Liver (tissue), 8 donors: ENCODE measurements at regions not wholly inside any gene's neighbourhood (a gene's known extent, or its start where the extent isn't known, plus 50 kb on each side); places are given as distances from the start of the nearest gene placed in this dataset.

Experiments used
- DNase-seq: peaks from one replicate; pipeline ENCODE4 v3.0.0-alpha.2; 2017; ENCODE audit warnings: low spot score
- H3K27ac ChIP-seq, 2 donors: one replicate each; pipeline ENCODE4 v1.7.0; 2013; ENCODE audit warnings: inconsistent platforms in 2 of 2, low read length in 2 of 2, control low read depth in 1 of 2, low read depth in 1 of 2, mild to moderate bottlenecking in 1 of 2
- H3K27me3 ChIP-seq, 4 donors: one replicate each; pipeline versions ENCODE4 v1.6.1 to v1.7.0; 2013; ENCODE audit warnings: low read length in 3 of 4, inconsistent platforms in 1 of 4, mild to moderate bottlenecking in 1 of 4, moderate library complexity in 1 of 4; ENCODE audit not compliant: control insufficient read depth in 4 of 4, insufficient read depth in 4 of 4
- H3K36me3 ChIP-seq, 4 donors: one replicate each; pipeline versions ENCODE4 v1.6.1 to v1.7.0; 2013; ENCODE audit warnings: low read length in 3 of 4, mild to moderate bottlenecking in 3 of 4, low read depth in 1 of 4, moderate library complexity in 1 of 4; ENCODE audit not compliant: control insufficient read depth in 4 of 4, insufficient read depth in 3 of 4
- H3K4me1 ChIP-seq, 4 donors: one replicate each; pipeline versions ENCODE4 v1.6.1 to v1.7.0; 2013; ENCODE audit warnings: low read length in 3 of 4, mild to moderate bottlenecking in 3 of 4, moderate library complexity in 1 of 4; ENCODE audit not compliant: control insufficient read depth in 4 of 4, insufficient read depth in 4 of 4
- H3K4me3 ChIP-seq, 3 donors: one replicate each; pipeline versions ENCODE4 v1.6.1 to v1.7.0; 2013; ENCODE audit warnings: low read length in 3 of 3, control low read depth in 1 of 3, low read depth in 1 of 3, mild to moderate bottlenecking in 1 of 3
- H3K9ac ChIP-seq, 2 donors: one replicate each; pipeline ENCODE4 v1.7.0; 2013; ENCODE audit warnings: low read length in 2 of 2, mild to moderate bottlenecking in 2 of 2, moderate library complexity in 2 of 2, control low read depth in 1 of 2, low read depth in 1 of 2
- H3K9me3 ChIP-seq, 4 donors: one replicate each; pipeline versions ENCODE4 v1.6.1 to v1.7.0; 2013; ENCODE audit warnings: low read length in 3 of 4; ENCODE audit not compliant: control insufficient read depth in 4 of 4
- ATF3 ChIP-seq: IDR thresholded peaks from 2 replicates; pipeline ENCODE4 v1.6.1; 2016; ENCODE audit warnings: antibody characterized with exemption
- CTCF ChIP-seq: fragments of 150-350 bp; IDR thresholded peaks from 2 replicates; pipeline ENCODE4 v1.5.1; 2017; ENCODE audit warnings: improper control_type of control experiment, low read depth, low read length; ENCODE audit not compliant: missing input control
- FOXA2 ChIP-seq: IDR thresholded peaks from 2 replicates; pipeline ENCODE4 v1.6.1; 2016; ENCODE audit warnings: antibody characterized with exemption
- GABPA ChIP-seq, 2 donors: IDR thresholded peaks in 1 of 2; conservative IDR thresholded peaks in 1 of 2; 2 replicates each; pipeline ENCODE4 v1.6.1; 2016; ENCODE audit warnings: antibody characterized with exemption in 2 of 2, mild to moderate bottlenecking in 1 of 2, moderate library complexity in 1 of 2
- HNF4A ChIP-seq, 2 donors: conservative IDR thresholded peaks; 2 replicates each; pipeline ENCODE4 v1.6.1; 2016; ENCODE audit warnings: antibody characterized with exemption in 2 of 2, mild to moderate bottlenecking in 2 of 2
- HNF4G ChIP-seq: IDR thresholded peaks from 2 replicates; pipeline ENCODE4 v1.6.1; 2016; ENCODE audit warnings: antibody characterized with exemption
- JUND ChIP-seq, 2 donors: IDR thresholded peaks; 2 replicates each; pipeline ENCODE4 v1.6.1; 2016; ENCODE audit warnings: antibody characterized with exemption in 2 of 2
- MAX ChIP-seq: IDR thresholded peaks from 2 replicates; pipeline ENCODE4 v1.6.1; 2016; ENCODE audit warnings: antibody characterized with exemption
- NR2F2 ChIP-seq: IDR thresholded peaks from 2 replicates; pipeline ENCODE4 v1.6.1; 2016; ENCODE audit warnings: antibody characterized with exemption
- RAD21 ChIP-seq, 2 donors: IDR thresholded peaks; 2 replicates each; pipeline ENCODE4 v1.6.1; 2016; ENCODE audit warnings: antibody characterized with exemption in 2 of 2, mild to moderate bottlenecking in 2 of 2
- REST ChIP-seq: IDR thresholded peaks from 2 replicates; pipeline ENCODE4 v1.6.1; 2016; ENCODE audit warnings: antibody characterized with exemption, mild to moderate bottlenecking
- SP1 ChIP-seq: IDR thresholded peaks from 2 replicates; pipeline ENCODE4 v1.6.1; 2018; ENCODE audit warnings: antibody characterized with exemption, mild to moderate bottlenecking
- TAF1 ChIP-seq: conservative IDR thresholded peaks from 2 replicates; pipeline ENCODE4 v1.6.1; 2016; ENCODE audit warnings: antibody characterized with exemption, mild to moderate bottlenecking
- YY1 ChIP-seq: IDR thresholded peaks from 2 replicates; pipeline ENCODE4 v1.6.1; 2016; ENCODE audit warnings: antibody characterized with exemption, mild to moderate bottlenecking
- ZBTB33 ChIP-seq: IDR thresholded peaks from 2 replicates; pipeline ENCODE4 v1.6.1; 2016; ENCODE audit warnings: antibody characterized with exemption
- WGBS: extraction: QIAGEN DNeasy Blood & Tissue Kit; methylation state at CpG from one replicate; pipeline ENCODE4 v1.1.7; 2013; 5-methylcytosine and 5-hydroxymethylcytosine counted together
- donor health status: healthy.
- donor health status: healthy.
- donor health status: healthy.
- donor health status: healthy.
- donor health status: healthy.

GRCh38 chr21:43301409-43302061 is 125.4 kb downstream of the SIK1 start:
- no peak overlapping the region for H3K27ac ChIP-seq
- 92% methylated on average over 19 of the region's 19 CpGs for WGBS
- H3K9ac ChIP-seq: no peak overlapping the region
- no peaks in the 10 kb centered on the region for H3K9me3 ChIP-seq
- no peak overlapping the region for H3K4me3 ChIP-seq
- H3K4me1 ChIP-seq: no peaks in the 10 kb centered on the region
- no peak for DNase-seq
- H3K27me3 ChIP-seq: no peaks in the 10 kb centered on the region
- TF ChIP-seq TAF1 (no peak), SP1 (no peak), FOXA2 (no peak), ATF3 (no peak), JUND (IDR thresholded peaks at IDR 0.05) (no peak), RAD21 (IDR thresholded peaks at IDR 0.05) (no peak), REST (no peak), ZBTB33 (no peak), GABPA (IDR thresholded peaks at IDR 0.05 in 1 of 2, conservative IDR thresholded peaks at IDR 0.05 in 1 of 2) (no peak), HNF4A (conservative IDR thresholded peaks at IDR 0.05) (no peak), NR2F2 (no peak), CTCF (no peak)
- H3K36me3 ChIP-seq: no peaks in the 10 kb centered on the region

GRCh38 chr21:43300496-43301408 is 126.2 kb downstream of the SIK1 start:
- Histone ChIP-seq H3K9ac (no peak overlapping the region), H3K9me3 (peaks cover 0 to under 1% (median 0%) of the 10 kb centered on the region in 4 donors), H3K4me1 (no peaks in the 10 kb centered on the region), H3K4me3 (no peak overlapping the region), H3K27me3 (no peaks in the 10 kb centered on the region), H3K36me3 (no peaks in the 10 kb centered on the region), H3K27ac (no peak overlapping the region)
- 87% methylated on average over 42 of the region's 42 CpGs for WGBS
- DNase-seq: no peak
- TF ChIP-seq HNF4G (no peak), SP1 (no peak), RAD21 (IDR thresholded peaks at IDR 0.05) (no peak), MAX (no peak), TAF1 (no peak), ZBTB33 (no peak), CTCF (no peak), NR2F2 (no peak), YY1 (no peak), JUND (IDR thresholded peaks at IDR 0.05) (no peak), GABPA (IDR thresholded peaks at IDR 0.05 in 1 of 2, conservative IDR thresholded peaks at IDR 0.05 in 1 of 2) (no peak), HNF4A (conservative IDR thresholded peaks at IDR 0.05) (no peak), FOXA2 (no peak)
